ENCODE measurements at regions not wholly inside any gene's neighbourhood (a gene's known extent, or its start where the extent isn't known, plus 50 kb on each side); places are given as distances from the start of the nearest gene placed in this dataset.

DNA sequence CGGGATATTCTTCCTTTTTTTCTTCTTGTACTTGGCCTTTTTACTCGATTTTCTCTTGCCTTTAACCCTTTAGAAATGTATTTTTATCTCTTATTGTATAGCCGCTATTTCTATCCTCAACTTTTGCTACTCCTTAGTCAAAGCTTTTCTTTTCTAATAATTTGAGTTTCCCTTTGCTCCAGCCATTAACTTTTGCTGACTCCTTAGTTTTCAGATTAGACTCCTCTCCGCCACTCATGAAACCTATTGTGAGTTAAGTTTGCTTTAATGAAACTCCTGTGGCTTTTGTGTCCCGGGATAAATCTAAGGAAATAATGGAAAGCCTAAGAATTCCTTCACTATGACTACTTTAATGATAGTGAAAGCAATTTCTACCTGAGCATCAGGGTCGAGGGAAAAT is 590.3 kb upstream of the CITED2 start:
- TF ChIP-seq, protein P1, sequence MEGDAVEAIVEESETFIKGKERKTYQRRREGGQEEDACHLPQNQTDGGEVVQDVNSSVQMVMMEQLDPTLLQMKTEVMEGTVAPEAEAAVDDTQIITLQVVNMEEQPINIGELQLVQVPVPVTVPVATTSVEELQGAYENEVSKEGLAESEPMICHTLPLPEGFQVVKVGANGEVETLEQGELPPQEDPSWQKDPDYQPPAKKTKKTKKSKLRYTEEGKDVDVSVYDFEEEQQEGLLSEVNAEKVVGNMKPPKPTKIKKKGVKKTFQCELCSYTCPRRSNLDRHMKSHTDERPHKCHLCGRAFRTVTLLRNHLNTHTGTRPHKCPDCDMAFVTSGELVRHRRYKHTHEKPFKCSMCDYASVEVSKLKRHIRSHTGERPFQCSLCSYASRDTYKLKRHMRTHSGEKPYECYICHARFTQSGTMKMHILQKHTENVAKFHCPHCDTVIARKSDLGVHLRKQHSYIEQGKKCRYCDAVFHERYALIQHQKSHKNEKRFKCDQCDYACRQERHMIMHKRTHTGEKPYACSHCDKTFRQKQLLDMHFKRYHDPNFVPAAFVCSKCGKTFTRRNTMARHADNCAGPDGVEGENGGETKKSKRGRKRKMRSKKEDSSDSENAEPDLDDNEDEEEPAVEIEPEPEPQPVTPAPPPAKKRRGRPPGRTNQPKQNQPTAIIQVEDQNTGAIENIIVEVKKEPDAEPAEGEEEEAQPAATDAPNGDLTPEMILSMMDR (IDR thresholded peaks at IDR 0.05), result no peak
- TF ChIP-seq POLR2A (IDR thresholded peaks at IDR 0.05) (no peak), EP300 (IDR thresholded peaks at IDR 0.05) (no peak), POLR2AphosphoS5 (IDR thresholded peaks at IDR 0.05) (no peak)
